GM12891 (cell line): ENCODE measurements at regions not wholly inside any gene's neighbourhood (a gene's known extent, or its start where the extent isn't known, plus 50 kb on each side); places are given as distances from the start of the nearest gene placed in this dataset.

Source experiments
- DNase-seq: peaks from one replicate; pipeline ENCODE4 v3.0.0; 2011; ENCODE audit warnings: low spot score; ENCODE audit not compliant: insufficient read length
- FAIRE-seq: peaks from 2 replicates; lab custom pipeline; 2011; peaks lifted over from hg19 to GRCh38; lab: Jason Lieb, UNC
- PAX5 ChIP-seq: IDR thresholded peaks from 2 replicates; pipeline ENCODE4 v1.6.1; 2011; ENCODE audit warnings: low read length, moderate library complexity, mild to moderate bottlenecking; ENCODE audit not compliant: insufficient read depth, severe bottlenecking
- POLR2A ChIP-seq: IDR thresholded peaks from 2 replicates; pipeline ENCODE4 v1.6.1; 2011; ENCODE audit warnings: low read depth, low read length, control low read depth
- POLR2AphosphoS5 ChIP-seq: IDR thresholded peaks from 2 replicates; pipeline ENCODE4 v1.6.1; 2011; ENCODE audit warnings: low read depth, low read length, control low read depth
- POU2F2 ChIP-seq: IDR thresholded peaks from 2 replicates; pipeline ENCODE4 v1.6.1; 2011; ENCODE audit warnings: low read depth, mild to moderate bottlenecking, control low read depth, low read length, moderate library complexity
- SPI1 ChIP-seq: IDR thresholded peaks from 2 replicates; pipeline ENCODE4 v1.6.1; 2011; ENCODE audit warnings: low read depth, low read length, control low read depth
- TAF1 ChIP-seq: IDR thresholded peaks from 2 replicates; pipeline ENCODE4 v1.6.1; 2011; ENCODE audit warnings: low read depth, low read length, control low read depth

DNA sequence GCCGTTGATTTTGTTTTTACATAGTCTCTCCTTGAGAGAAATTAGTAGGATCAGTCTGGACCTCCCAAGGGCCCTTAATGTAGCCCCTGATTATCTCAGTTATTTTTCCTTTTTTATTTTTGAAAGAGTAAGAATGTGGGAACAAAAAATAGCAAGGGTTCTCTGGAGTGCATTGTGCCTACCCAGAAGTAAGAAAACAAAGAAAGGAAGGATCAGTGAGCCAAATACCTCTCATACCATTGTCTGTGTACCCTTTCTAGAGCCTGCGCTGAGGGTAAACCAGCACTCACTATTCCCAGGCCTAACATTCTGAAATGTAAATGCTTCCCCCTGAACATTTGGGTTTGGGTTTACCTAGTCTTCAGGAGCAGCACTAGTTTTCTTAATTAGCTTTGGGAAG lies 213.0 kb upstream of the TARS1 start:
- DNase-seq: no peak
- no peak for FAIRE-seq
- TF ChIP-seq PAX5 (no peak), POLR2AphosphoS5 (no peak), TAF1 (no peak), SPI1 (no peak), POLR2A (no peak), POU2F2 (no peak)

DNA sequence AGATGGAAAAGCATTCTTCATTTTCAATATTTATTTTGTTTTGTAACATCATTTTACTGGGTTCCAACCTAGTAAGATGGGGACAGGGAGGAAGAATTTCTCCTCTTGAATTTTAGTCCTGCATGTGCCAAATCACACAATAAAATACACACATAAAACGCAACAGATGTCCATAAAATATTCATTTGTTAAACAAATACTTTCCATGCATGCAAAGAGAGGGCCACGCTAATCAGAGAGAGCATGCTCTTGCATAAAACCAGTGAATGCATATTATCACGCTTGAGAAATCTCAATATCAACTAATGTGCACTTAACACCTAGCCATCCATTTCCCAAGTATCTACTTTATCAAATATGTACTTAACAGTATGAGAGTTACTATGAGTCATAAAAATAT lies 212.6 kb upstream of the TARS1 start:
- FAIRE-seq (no peak), DNase-seq (no peak)
- TF ChIP-seq TAF1: no peak
- TF ChIP-seq SPI1: no peak
- no peak for TF ChIP-seq PAX5
- TF ChIP-seq POU2F2: no peak
- TF ChIP-seq POLR2A: no peak
- no peak for TF ChIP-seq POLR2AphosphoS5

DNA sequence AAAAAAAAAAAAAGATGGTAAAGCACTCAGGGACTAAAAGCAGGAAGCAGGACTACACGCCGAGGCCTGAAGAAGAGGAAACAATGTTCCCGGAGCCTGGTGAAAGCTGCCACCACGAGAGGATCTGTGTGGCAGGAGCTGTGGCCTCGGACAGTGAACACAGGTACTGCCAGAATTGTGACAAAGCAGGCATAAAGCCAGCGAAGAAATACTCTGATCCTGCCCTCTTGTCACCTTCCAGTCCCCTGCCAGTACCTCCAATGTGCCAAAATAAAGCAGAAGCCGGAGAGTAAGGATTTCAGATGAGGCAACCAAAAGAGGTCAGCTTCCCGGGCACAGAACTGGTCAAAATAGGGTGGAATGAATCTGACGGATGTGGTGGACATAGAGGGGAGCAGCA lies 211.5 kb upstream of the TARS1 start:
- DNase-seq (no peak), FAIRE-seq (no peak)
- TF ChIP-seq POLR2A (no peak), PAX5 (no peak), TAF1 (no peak), POLR2AphosphoS5 (no peak), SPI1 (no peak), POU2F2 (no peak)

DNA sequence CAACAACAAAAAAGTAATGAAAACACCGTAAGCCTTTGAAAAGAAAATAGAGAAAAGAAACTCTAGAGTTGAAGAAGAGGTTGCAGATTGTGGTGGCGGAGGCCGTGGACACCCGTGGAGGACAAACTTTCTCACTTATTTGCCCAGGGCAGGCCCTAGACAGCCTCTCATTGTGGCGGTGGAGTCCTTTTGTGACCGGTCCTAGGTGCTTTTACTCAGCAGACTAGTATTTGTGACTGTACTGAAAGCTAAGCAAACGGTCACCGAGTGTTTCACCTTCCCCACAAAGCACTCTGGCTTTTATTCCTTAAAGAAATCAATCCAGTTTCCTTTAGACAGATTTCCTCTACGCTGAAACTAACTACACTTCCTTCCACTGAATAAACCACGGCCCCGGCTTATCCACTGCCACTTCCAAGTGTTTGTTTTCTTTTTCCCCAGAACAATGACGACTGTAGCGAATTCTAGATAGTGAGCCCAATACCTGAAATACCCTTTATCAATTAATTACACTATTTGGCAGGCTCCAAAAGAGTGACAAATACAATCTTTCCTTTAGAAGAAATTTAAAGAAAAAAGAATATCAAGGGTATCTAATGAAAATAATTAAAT lies 210.2 kb upstream of the TARS1 start:
- DNase-seq: no peak
- TF ChIP-seq POLR2A (no peak), SPI1 (no peak), TAF1 (no peak), POLR2AphosphoS5 (no peak), PAX5 (no peak), POU2F2 (no peak)
- no peak for FAIRE-seq

DNA sequence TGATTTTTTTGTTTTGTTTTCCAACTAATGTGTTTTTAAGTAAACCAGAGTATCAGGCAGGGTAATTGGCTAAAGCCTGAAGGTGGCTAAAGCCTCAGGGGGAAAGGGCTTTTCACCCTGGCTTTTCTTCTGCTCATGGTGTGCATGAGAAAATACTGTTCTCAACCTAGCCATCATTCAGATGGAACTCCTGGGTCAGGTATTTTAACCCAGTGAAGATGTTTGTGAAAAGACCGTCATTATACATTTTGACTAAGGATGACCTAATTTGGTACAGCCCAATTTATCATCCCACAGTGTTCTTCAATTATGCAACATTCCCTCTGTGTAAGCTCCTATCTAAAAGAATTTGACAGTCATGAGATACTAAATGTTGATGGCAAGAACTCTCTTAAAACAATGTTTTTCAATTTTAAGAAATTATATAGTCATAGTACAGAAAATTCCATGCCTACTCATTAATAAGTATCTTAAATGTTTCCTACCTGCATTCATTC lies 209.5 kb upstream of the TARS1 start:
- no peak for FAIRE-seq
- DNase-seq: no peak
- TF ChIP-seq TAF1 (no peak), POLR2A (no peak), POU2F2 (no peak), SPI1 (no peak), POLR2AphosphoS5 (no peak), PAX5 (no peak)

DNA sequence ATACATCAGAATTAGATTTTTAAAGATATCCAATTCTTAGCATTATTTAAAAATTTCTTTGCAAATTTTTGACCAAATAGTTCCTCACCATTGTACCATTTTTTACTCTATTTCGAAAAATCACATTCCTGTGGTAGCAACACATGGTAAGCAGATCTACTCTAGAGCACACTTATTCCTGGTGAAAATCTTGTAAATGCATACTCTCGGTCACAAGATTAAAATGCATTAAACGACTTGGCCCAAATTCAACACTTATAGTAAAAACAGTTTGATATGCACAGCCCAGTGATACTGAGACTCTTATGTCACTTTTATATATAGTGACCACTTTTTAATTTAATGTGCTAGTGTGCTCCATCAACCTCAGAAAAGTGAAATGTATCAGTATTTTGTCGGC lies 208.8 kb upstream of the TARS1 start:
- no peak for FAIRE-seq
- no peak for DNase-seq
- TF ChIP-seq POU2F2: no peak
- TF ChIP-seq POLR2AphosphoS5: no peak
- no peak for TF ChIP-seq PAX5
- TF ChIP-seq POLR2A: no peak
- no peak for TF ChIP-seq TAF1
- TF ChIP-seq SPI1: no peak

DNA sequence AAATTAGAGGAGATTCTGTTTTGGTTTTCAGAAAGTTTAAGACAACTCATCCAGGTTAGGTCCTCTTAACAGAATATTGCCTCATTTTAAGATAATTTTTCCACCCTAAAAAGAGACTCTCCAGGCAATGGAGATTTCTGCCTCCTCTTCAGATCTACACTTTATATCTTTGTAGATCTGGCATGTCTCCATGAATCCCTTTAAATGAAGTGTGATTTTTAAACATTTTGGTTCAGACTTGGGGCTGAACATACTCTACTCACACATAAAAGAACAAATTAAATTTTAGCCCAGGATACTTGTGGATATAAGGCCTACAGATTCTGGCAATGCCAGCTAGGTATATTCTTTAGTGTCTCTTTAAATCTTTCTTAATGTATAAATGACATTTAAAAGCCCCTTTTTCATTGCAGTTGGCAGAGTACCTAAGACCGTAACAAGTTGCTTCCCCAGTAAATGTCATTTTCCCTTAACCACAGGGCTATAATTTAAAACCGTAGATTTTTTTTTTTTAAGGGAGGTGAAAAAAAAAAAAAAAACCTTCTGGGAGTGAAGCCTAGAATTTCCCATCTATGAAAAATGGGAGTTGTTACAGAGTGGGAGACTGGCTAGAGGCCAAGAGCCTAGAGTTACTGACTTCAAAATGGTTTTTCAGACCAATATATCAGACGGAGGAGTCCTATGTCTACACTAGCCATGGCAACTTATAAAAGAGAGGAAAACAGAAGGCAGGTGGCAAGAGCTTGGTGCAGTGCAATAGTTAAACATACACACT lies 207.8 kb upstream of the TARS1 start:
- no peak for TF ChIP-seq PAX5
- no peak for TF ChIP-seq POLR2A
- no peak for TF ChIP-seq TAF1
- TF ChIP-seq SPI1: no peak
- no peak for TF ChIP-seq POU2F2
- no peak for TF ChIP-seq POLR2AphosphoS5
- DNase-seq (no peak), FAIRE-seq (no peak)

DNA sequence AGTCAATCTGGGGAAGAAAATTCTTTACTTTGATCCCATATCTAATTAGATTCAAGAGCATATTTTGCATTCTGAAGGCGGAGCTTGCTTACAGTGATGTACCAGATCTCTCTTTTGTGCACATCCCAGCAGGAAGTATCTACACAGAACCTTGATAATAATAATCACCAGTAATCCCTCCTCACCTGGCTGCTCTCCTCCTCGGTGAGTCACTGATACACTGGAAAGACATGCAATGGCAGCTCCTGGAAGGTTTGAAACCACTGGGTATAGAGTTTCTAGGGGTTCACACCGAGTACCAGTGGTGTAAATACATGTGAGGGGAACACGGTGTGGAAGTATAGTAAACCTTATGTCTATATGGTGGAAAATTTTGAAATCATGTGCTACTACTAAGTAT lies 205.5 kb upstream of the TARS1 start:
- DNase-seq (no peak), FAIRE-seq (no peak)
- TF ChIP-seq POU2F2: no peak
- TF ChIP-seq SPI1: no peak
- TF ChIP-seq POLR2A: no peak
- no peak for TF ChIP-seq TAF1
- no peak for TF ChIP-seq POLR2AphosphoS5
- TF ChIP-seq PAX5: no peak

DNA sequence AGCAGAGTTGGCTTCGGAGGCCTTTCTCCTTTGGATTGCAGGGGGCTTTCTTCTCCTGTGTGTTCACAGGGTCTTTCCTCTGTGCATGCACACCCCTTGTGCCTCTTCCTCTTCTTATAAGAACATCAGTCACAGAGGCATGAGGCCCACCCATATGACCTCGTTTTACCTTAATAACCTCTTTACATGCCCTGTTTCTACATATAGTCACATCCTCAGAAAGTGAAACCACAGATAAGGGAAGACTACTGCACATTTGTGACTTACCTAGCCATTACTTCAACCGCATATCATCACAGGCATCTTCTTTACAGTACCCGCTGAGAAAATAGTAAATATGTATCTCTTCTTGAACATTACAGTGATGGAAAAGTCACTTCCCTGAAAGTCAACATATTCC lies 204.9 kb upstream of the TARS1 start:
- FAIRE-seq (no peak), DNase-seq (no peak)
- no peak for TF ChIP-seq SPI1
- TF ChIP-seq POU2F2: no peak
- no peak for TF ChIP-seq TAF1
- TF ChIP-seq POLR2AphosphoS5: no peak
- no peak for TF ChIP-seq POLR2A
